ENCODE measurements at regions not wholly inside any gene's neighbourhood (a gene's known extent, or its start where the extent isn't known, plus 50 kb on each side); places are given as distances from the start of the nearest gene placed in this dataset.

GRCh38 chr3:70597312-70597711 lies 284.9 kb upstream of the MDFIC2 start:
- TF ChIP-seq CEBPB (IDR thresholded peaks at IDR 0.05) (no peak), RAD21 (IDR thresholded peaks at IDR 0.05; ENCODE audit: low read depth) (no peak), TEAD4 (IDR thresholded peaks at IDR 0.05) (no peak)
